Epithelial cell of prostate (primary cell): ENCODE measurements at regions not wholly inside any gene's neighbourhood (a gene's known extent, or its start where the extent isn't known, plus 50 kb on each side); places are given as distances from the start of the nearest gene placed in this dataset.
"Not testable (repeated sequence)": the region's sequence is repeated elsewhere in the genome, so short reads cannot be mapped to it uniquely, and the experiment has no call there.

Source experiments
- DNase-seq: peaks from one replicate; pipeline ENCODE4 v3.0.0-alpha.2; 2011; ENCODE audit warnings: low read depth, low spot score
- H3K27ac ChIP-seq: fragments of 450-650 bp; 2 replicates; pipeline ENCODE4 v1.5.1; 2017; ENCODE audit warnings: mild to moderate bottlenecking

GRCh38 chr12:86597431-86597830 lies 341.2 kb upstream of the MGAT4C start:
- no peak overlapping the region for H3K27ac ChIP-seq
- no peak for DNase-seq

DNA sequence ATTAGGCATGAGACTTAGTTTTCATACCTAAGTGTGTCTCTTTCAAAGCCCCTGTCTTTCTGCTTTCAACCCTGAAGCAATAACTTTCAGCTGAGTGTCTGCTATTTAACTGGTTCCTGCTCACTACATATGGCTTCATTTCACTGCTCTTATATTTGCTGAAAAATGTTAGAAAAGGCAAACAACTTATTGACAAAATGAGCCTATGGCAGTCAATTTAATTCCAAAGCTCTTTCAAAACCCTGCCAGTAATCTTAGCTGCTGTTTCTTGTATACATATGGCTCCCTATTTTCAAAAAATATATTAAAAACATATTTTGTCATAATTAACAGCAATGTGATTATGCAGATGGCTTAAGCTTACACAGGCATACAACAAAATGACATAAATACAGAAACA lies 334.1 kb upstream of the MGAT4C start:
- no peak overlapping the region for H3K27ac ChIP-seq
- DNase-seq = no peak

- no peak overlapping the region for H3K27ac ChIP-seq
- no peak for DNase-seq
Observed at GRCh38 chr12:86574143-86574542, 318.0 kb upstream of the MGAT4C start.

- no peak for DNase-seq
- H3K27ac ChIP-seq = no peak overlapping the region
Observed at GRCh38 chr12:86572455-86572854, 316.3 kb upstream of the MGAT4C start.

- DNase-seq = no peak
- H3K27ac ChIP-seq = no peak overlapping the region
Observed at GRCh38 chr12:86565038-86565437, 308.8 kb upstream of the MGAT4C start.

- not testable (repeated sequence) for DNase-seq
Observed at GRCh38 chr12:86555491-86555890, 299.3 kb upstream of the MGAT4C start.

GRCh38 chr12:86551146-86551571 lies 295.0 kb upstream of the MGAT4C start:
- H3K27ac ChIP-seq = no peak overlapping the region
- DNase-seq = no peak

More at GRCh38 chr12:86555491-86555890, 299.3 kb upstream of the MGAT4C start:
- not testable (repeated sequence) for H3K27ac ChIP-seq

- no peak for DNase-seq
- no peak overlapping the region for H3K27ac ChIP-seq
Observed at GRCh38 chr12:86550218-86551145, 294.3 kb upstream of the MGAT4C start.

DNA sequence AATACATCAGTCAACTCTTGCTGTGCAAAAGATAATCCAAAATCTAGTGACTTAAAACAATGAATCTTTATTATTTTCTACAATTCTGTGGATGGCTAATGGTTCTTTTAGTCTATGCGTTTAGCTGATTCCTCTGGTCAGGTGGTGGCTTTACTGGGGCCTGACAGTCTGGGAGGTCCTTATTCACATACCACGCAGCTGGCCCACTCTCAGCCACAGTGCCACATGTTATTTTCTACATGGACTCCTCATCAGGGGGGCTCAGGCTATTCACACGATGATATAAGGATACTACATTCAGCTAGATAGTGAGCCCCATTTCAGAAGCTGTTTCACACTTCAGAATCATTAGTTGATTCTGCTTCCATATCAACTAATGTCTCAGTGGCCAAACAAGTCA lies 287.5 kb upstream of the MGAT4C start:
- no peak overlapping the region for H3K27ac ChIP-seq
- DNase-seq = no peak

- no peak for DNase-seq
- H3K27ac ChIP-seq = no peak overlapping the region
Observed at GRCh38 chr12:86530996-86531655, 274.9 kb upstream of the MGAT4C start.

DNA sequence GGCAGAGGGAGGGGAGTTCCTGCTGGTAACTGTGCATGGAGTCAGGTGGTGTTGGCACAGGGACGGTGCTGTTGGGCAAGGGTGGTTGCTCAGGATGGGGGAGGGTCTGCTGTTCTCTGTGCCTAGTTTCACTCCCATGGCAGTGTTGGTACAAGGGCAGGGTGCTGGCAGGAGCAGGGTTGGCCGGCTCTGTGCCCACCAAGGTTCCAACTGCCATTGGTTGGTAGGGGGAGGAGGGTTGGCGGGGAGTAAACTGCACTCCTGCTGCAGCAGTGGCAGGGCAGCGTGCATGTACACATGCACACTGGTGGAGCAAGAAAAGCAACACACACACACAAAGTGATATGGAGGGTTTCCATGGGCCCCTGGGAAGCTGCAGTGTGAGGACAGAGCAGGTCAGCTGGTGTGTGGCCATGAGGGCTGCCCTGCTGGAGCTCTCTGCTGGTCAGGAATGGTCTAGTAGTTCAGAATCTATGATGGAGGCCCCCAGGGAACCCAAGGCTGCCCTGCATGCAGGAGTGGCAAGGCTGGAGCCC lies 269.9 kb upstream of the MGAT4C start:
- no peak overlapping the region for H3K27ac ChIP-seq
- DNase-seq = no peak

DNA sequence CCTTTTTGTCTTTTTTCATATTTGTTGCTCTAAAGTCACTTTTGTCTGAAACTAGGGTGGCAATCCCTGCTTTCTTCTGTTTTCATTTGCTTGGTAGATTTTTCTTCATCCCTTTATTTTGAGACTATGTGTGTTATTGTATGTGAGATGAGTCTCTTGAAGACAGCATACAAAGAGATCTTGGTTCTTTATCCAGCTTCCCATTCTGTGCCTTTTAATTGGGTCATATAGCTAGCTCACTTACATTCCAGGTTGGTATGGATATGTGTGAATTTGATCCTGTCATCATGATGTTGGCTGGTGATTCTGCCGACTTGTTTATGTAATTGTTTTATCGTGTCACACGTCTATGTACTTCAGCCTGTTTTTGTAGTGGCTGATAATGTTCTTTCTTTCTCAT lies 267.7 kb upstream of the MGAT4C start:
- H3K27ac ChIP-seq = no peak overlapping the region
- DNase-seq = no peak

- no peak for DNase-seq
- no peak overlapping the region for H3K27ac ChIP-seq
Observed at GRCh38 chr12:86521870-86522269, 265.7 kb upstream of the MGAT4C start.

DNA sequence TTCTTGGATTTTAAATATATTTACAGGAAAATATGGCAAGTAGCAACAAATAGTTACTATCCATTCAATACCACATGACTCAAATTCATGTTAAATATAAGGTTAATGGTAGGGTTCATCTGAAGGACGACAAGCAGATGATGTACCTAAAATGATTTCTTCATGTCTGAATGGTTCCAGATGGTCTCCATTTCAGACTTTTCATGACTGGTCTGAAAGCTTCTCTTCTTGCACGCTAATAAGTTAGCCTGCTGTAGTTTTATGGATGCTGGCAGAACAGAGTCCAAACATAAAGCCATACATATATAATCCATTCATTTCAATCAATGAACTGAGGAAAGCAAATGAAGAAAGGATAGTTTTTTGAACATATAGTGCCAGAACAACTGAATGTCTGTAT lies 257.0 kb upstream of the MGAT4C start:
- H3K27ac ChIP-seq = no peak overlapping the region
- DNase-seq = no peak

- DNase-seq = no peak
- no peak overlapping the region for H3K27ac ChIP-seq
Observed at GRCh38 chr12:86496595-86496994, 240.4 kb upstream of the MGAT4C start.

DNA sequence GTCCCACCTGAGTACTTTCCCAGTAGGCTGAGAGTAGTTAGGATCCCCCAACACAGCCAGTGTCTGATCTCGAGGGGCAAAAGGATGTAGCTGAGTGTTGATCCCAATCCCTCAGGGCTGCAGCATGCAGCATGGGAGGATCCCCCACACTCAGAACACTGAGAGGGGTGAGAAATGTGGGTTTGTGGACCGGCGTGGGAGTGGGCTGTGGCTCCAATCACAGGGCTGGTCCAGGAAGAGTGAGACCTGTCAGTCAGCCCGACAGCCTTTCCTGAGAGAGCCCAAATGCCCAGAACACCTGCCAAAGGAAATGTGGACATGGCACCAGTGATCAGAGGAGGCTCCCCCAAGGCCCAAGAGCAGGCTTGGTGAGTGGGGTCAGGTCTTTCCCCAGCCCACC lies 228.3 kb upstream of the MGAT4C start:
- DNase-seq = no peak
- no peak overlapping the region for H3K27ac ChIP-seq

DNA sequence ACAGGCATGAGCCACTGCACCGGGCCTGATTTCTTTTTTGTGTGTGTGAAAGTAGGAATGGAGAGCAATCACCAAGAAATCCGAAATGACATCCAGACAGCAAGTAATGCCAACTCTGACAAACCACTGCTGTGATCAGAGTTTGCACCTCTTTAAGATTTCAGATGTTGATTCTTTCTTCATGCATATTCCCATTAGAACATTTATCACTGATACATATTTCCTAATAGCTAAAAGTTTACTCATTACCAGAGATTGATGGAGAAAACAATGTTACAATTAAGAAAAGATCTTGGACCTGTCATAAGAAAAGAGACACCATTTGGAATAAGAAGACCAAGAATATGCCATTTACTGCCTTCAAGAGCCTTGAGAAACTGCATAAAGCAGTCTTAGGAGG lies 217.0 kb upstream of the MGAT4C start:
- no peak overlapping the region for H3K27ac ChIP-seq
- DNase-seq = no peak

DNA sequence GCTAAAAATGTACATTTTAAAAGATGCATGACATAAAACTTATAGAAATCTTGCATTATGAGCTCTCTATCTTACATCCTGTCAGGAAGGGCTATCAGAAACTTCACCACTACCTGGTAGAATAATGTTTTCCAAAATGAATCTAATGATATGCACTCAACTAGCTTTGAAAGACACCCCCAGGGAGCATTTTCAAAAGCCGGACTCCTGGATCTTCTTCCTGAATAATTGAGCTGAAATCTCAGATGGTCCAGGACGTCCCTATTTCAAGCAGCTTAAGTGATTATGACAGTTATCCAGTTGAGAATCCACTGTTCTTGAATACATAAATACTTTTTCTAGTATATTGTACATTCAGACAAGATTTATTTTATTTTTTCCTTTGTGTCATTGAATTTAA lies 200.6 kb upstream of the MGAT4C start:
- H3K27ac ChIP-seq = no peak overlapping the region
- DNase-seq = no peak

DNA sequence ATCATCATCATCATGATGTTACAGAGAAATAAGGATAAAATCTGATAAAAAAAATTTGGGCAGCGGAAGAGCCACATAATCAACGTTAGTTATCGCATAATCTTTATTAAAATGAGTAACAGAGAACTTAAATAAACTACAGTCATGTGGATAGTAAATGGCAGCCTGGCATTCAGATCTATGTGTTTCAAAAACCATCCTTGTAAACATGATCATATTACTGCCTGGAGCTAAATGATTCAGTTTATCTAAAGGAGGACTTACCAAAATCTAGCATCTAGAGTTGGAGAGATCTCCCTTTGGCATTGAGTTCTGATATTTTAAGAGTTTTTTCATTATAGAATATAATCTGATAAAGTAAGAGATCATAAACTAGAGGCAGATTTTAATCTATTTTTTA lies 200.1 kb upstream of the MGAT4C start:
- H3K27ac ChIP-seq = no peak overlapping the region
- no peak for DNase-seq

DNA sequence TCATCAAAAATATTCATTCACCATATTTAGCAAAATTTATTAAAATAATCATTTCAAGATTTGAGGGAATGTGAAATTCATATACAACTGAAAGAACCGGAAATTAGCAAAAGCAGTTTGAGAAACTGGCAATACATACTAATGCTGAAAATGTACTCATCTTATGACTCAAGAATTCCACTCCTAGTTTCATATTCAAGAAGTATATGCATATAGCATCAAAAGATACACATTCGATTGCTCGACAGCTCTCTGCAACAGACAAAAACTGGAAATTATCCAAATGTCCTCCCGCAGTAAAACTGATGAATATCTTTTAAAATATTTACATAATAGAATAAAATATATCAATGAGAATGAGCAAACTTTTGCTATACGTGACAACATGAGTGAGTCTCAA lies 189.2 kb upstream of the MGAT4C start:
- no peak for DNase-seq
- no peak overlapping the region for H3K27ac ChIP-seq

- H3K27ac ChIP-seq = no peak overlapping the region
- DNase-seq = no peak
Observed at GRCh38 chr12:86435053-86435452, 178.9 kb upstream of the MGAT4C start.
